ENCODE measurements at regions not wholly inside any gene's neighbourhood (a gene's known extent, or its start where the extent isn't known, plus 50 kb on each side); places are given as distances from the start of the nearest gene placed in this dataset.

- TF ChIP-seq EZH2 (IDR thresholded peaks at IDR 0.05; ENCODE audit: borderline replicate concordance) (no peak), EZH2phosphoT487 (IDR thresholded peaks at IDR 0.05; ENCODE audit: low read depth, severe bottlenecking, unreplicated experiment) (no peak)
- TF ChIP-seq, protein P1, sequence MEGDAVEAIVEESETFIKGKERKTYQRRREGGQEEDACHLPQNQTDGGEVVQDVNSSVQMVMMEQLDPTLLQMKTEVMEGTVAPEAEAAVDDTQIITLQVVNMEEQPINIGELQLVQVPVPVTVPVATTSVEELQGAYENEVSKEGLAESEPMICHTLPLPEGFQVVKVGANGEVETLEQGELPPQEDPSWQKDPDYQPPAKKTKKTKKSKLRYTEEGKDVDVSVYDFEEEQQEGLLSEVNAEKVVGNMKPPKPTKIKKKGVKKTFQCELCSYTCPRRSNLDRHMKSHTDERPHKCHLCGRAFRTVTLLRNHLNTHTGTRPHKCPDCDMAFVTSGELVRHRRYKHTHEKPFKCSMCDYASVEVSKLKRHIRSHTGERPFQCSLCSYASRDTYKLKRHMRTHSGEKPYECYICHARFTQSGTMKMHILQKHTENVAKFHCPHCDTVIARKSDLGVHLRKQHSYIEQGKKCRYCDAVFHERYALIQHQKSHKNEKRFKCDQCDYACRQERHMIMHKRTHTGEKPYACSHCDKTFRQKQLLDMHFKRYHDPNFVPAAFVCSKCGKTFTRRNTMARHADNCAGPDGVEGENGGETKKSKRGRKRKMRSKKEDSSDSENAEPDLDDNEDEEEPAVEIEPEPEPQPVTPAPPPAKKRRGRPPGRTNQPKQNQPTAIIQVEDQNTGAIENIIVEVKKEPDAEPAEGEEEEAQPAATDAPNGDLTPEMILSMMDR (IDR thresholded peaks at IDR 0.05; ENCODE audit: poor library complexity), result no peak
These were observed 329.8 kb upstream of the MIR17HG start for GRCh38 chr13:91017669-91018053.
